WTC11 (cell line): ENCODE measurements at regions not wholly inside any gene's neighbourhood (a gene's known extent, or its start where the extent isn't known, plus 50 kb on each side); places are given as distances from the start of the nearest gene placed in this dataset.

Experiments
- ATAC-seq: fragments of 200-7000 bp; cut with Tn5 transposase; 2 replicates; pipeline ENCODE4 v1.10.0; 2021; ENCODE audit warnings: mild to moderate bottlenecking, moderate library complexity
- CTCF ChIA-PET: fragments of 300-600 bp; sonication (Branson Sonifier 250); formaldehyde crosslinking; loops from one replicate; lab custom pipeline; 2021; ENCODE audit warnings: antibody characterized with exemption; lab: Charles Lee
- POLR2A ChIA-PET: fragments of 350-600 bp; sonication (Branson Sonifier 250); formaldehyde crosslinking; loops from one replicate; lab custom pipeline; 2021; ENCODE audit warnings: antibody characterized with exemption; lab: Charles Lee
- DNase-seq: peaks from one replicate; pipeline ENCODE4 v3.0.0; 2021; ENCODE audit warnings: low spot score
- H3K27ac Mint-ChIP-seq: 2 replicates; pipeline ENCODE4 v1.8.0; 2021; ENCODE audit warnings: mixed read lengths
- H3K27me3 Mint-ChIP-seq: 2 replicates; pipeline ENCODE4 v1.8.0; 2021; ENCODE audit warnings: low read depth, mild to moderate bottlenecking, moderate library complexity, mixed read lengths
- H3K36me3 Mint-ChIP-seq: 2 replicates; pipeline ENCODE4 v1.8.0; 2021; ENCODE audit warnings: mixed read lengths
- H3K4me1 Mint-ChIP-seq: 2 replicates; pipeline ENCODE4 v1.8.0; 2022; ENCODE audit warnings: mixed read lengths
- H3K4me3 Mint-ChIP-seq: 2 replicates; pipeline ENCODE4 v1.8.0; 2021; ENCODE audit warnings: mild to moderate bottlenecking, moderate library complexity, mixed read lengths
- H3K9me3 Mint-ChIP-seq: 2 replicates; pipeline ENCODE4 v1.8.0; 2021; ENCODE audit warnings: mixed read lengths
- ESRRA ChIP-seq: sonication (generic); formaldehyde crosslinking; IDR thresholded peaks from 2 replicates; pipeline ENCODE4 v1.8.1; 2022; ENCODE audit warnings: mild to moderate bottlenecking, missing genetic modification reagents, borderline replicate concordance
- ETV6 ChIP-seq: sonication (generic); formaldehyde crosslinking; IDR thresholded peaks from 2 replicates; pipeline ENCODE4 v1.8.1; 2022; ENCODE audit warnings: mild to moderate bottlenecking, missing genetic modification reagents
- GABPB1 ChIP-seq: sonication (generic); formaldehyde crosslinking; IDR thresholded peaks from 2 replicates; pipeline ENCODE4 v1.8.1; 2023; ENCODE audit warnings: mild to moderate bottlenecking, missing genetic modification reagents
- HMGA2 ChIP-seq: fragments of 250-450 bp; sonication (Bioruptor Pico); IDR thresholded peaks from 2 replicates; pipeline ENCODE4 v1.4.0; 2021; ENCODE audit warnings: mild to moderate bottlenecking, moderate library complexity
- NFYB ChIP-seq: sonication (generic); formaldehyde crosslinking; conservative IDR thresholded peaks from 2 replicates; pipeline ENCODE4 v1.8.0; 2022; ENCODE audit warnings: low read depth, missing genetic modification reagents
- SMAD4 ChIP-seq: sonication (generic); formaldehyde crosslinking; IDR thresholded peaks from 2 replicates; pipeline ENCODE4 v1.8.0; 2022; ENCODE audit warnings: mild to moderate bottlenecking, missing genetic modification reagents
- TP53 ChIP-seq: sonication (generic); formaldehyde crosslinking; IDR thresholded peaks from 2 replicates; pipeline ENCODE4 v1.8.1; 2023; ENCODE audit warnings: mild to moderate bottlenecking, missing genetic modification reagents
- ZBTB21 ChIP-seq: sonication (generic); formaldehyde crosslinking; IDR thresholded peaks from 2 replicates; pipeline ENCODE4 v1.8.1; 2023; ENCODE audit warnings: mild to moderate bottlenecking, missing genetic modification reagents, borderline replicate concordance
- ZNF121 ChIP-seq: sonication (generic); formaldehyde crosslinking; IDR thresholded peaks from 2 replicates; pipeline ENCODE4 v1.8.0; 2023; ENCODE audit warnings: missing genetic modification reagents
- ZSCAN18 ChIP-seq: fragments of 250-450 bp; sonication (Bioruptor Pico); IDR thresholded peaks from 2 replicates; pipeline ENCODE4 v2.1.2; 2022; ENCODE audit warnings: mild to moderate bottlenecking, moderate library complexity
- TF ChIP-seq, protein P1 (sequence below): fragments of 200-600 bp; IDR thresholded peaks from 2 replicates; pipeline ENCODE4 v1.8.0; 2022; ENCODE audit warnings: antibody characterized with exemption
- TF ChIP-seq, protein P2 (sequence below): sonication (generic); formaldehyde crosslinking; IDR thresholded peaks from 2 replicates; pipeline ENCODE4 v1.8.0; 2023; ENCODE audit warnings: missing genetic modification reagents, mild to moderate bottlenecking, borderline replicate concordance
- TF ChIP-seq, protein P3 (sequence below): sonication (generic); formaldehyde crosslinking; IDR thresholded peaks from 2 replicates; pipeline ENCODE4 v1.8.0; 2022; ENCODE audit warnings: mild to moderate bottlenecking, missing genetic modification reagents
- TF ChIP-seq, protein P4 (sequence below): fragments of 250-450 bp; sonication (Bioruptor Pico); IDR thresholded peaks from 2 replicates; pipeline ENCODE4 v1.9.0; 2021; ENCODE audit warnings: mild to moderate bottlenecking

DNA sequence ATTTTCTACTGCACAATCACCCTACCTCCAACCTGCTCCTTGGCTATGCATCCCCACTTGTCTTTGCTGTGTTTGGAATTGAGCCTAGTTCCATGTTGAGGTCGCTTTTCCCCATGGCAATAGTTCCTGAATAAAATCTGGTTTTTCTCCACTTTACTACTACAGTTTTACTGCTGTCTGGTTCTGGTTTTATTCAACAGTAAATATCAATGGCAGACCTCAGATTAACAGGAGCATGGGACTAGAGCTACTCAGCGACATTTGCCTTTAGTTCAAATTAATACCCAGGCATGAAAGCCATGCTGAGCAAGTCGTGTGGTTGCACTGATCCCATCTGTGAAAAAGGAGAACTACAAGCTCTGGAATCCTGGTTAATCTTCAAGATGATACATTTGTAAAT lies 460.3 kb downstream of the GRXCR1 start:
- no peaks in the 10 kb centered on the region for H3K4me1 Mint-ChIP-seq
- TF ChIP-seq TP53: no peak
- TF ChIP-seq ZBTB21 (CRISPR knock-in tag): no peak
- TF ChIP-seq, all 79 proteins: peak for 0
- Mint-ChIP-seq H3K9me3 (no peaks in the 10 kb centered on the region), H3K27me3 (no peaks in the 10 kb centered on the region), H3K4me3 (no peak overlapping the region), H3K27ac (no peak overlapping the region), H3K36me3 (no peaks in the 10 kb centered on the region)
- ATAC-seq: no peak
- POLR2A ChIA-PET: no interaction called here
- CTCF ChIA-PET: no interaction called here
- no peak for DNase-seq

GRCh38 chr4:43353552-43353951 lies 461.0 kb downstream of the GRXCR1 start:
- DNase-seq (no peak), ATAC-seq (no peak)
- POLR2A ChIA-PET: no interaction called here
- TF ChIP-seq, protein P1, sequence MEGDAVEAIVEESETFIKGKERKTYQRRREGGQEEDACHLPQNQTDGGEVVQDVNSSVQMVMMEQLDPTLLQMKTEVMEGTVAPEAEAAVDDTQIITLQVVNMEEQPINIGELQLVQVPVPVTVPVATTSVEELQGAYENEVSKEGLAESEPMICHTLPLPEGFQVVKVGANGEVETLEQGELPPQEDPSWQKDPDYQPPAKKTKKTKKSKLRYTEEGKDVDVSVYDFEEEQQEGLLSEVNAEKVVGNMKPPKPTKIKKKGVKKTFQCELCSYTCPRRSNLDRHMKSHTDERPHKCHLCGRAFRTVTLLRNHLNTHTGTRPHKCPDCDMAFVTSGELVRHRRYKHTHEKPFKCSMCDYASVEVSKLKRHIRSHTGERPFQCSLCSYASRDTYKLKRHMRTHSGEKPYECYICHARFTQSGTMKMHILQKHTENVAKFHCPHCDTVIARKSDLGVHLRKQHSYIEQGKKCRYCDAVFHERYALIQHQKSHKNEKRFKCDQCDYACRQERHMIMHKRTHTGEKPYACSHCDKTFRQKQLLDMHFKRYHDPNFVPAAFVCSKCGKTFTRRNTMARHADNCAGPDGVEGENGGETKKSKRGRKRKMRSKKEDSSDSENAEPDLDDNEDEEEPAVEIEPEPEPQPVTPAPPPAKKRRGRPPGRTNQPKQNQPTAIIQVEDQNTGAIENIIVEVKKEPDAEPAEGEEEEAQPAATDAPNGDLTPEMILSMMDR: no peak
- TF ChIP-seq NFYB: no peak
- TF ChIP-seq ETV6 (CRISPR knock-in tag): no peak
- TF ChIP-seq, protein P2, sequence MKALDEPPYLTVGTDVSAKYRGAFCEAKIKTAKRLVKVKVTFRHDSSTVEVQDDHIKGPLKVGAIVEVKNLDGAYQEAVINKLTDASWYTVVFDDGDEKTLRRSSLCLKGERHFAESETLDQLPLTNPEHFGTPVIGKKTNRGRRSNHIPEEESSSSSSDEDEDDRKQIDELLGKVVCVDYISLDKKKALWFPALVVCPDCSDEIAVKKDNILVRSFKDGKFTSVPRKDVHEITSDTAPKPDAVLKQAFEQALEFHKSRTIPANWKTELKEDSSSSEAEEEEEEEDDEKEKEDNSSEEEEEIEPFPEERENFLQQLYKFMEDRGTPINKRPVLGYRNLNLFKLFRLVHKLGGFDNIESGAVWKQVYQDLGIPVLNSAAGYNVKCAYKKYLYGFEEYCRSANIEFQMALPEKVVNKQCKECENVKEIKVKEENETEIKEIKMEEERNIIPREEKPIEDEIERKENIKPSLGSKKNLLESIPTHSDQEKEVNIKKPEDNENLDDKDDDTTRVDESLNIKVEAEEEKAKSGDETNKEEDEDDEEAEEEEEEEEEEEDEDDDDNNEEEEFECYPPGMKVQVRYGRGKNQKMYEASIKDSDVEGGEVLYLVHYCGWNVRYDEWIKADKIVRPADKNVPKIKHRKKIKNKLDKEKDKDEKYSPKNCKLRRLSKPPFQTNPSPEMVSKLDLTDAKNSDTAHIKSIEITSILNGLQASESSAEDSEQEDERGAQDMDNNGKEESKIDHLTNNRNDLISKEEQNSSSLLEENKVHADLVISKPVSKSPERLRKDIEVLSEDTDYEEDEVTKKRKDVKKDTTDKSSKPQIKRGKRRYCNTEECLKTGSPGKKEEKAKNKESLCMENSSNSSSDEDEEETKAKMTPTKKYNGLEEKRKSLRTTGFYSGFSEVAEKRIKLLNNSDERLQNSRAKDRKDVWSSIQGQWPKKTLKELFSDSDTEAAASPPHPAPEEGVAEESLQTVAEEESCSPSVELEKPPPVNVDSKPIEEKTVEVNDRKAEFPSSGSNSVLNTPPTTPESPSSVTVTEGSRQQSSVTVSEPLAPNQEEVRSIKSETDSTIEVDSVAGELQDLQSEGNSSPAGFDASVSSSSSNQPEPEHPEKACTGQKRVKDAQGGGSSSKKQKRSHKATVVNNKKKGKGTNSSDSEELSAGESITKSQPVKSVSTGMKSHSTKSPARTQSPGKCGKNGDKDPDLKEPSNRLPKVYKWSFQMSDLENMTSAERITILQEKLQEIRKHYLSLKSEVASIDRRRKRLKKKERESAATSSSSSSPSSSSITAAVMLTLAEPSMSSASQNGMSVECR: no peak
- no peak for TF ChIP-seq ZNF121 (CRISPR knock-in tag)
- no peak for TF ChIP-seq ZSCAN18 (CRISPR knock-in tag)
- TF ChIP-seq ESRRA (CRISPR knock-in tag): no peak
- TF ChIP-seq HMGA2: no peak
- TF ChIP-seq, protein P3, sequence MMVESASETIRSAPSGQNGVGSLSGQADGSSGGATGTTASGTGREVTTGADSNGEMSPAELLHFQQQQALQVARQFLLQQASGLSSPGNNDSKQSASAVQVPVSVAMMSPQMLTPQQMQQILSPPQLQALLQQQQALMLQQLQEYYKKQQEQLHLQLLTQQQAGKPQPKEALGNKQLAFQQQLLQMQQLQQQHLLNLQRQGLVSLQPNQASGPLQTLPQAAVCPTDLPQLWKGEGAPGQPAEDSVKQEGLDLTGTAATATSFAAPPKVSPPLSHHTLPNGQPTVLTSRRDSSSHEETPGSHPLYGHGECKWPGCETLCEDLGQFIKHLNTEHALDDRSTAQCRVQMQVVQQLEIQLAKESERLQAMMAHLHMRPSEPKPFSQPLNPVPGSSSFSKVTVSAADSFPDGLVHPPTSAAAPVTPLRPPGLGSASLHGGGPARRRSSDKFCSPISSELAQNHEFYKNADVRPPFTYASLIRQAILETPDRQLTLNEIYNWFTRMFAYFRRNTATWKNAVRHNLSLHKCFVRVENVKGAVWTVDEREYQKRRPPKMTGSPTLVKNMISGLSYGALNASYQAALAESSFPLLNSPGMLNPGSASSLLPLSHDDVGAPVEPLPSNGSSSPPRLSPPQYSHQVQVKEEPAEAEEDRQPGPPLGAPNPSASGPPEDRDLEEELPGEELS (CRISPR knock-in tag): no peak
- TF ChIP-seq SMAD4 (CRISPR knock-in tag): no peak
- no peaks in the 10 kb centered on the region for H3K9me3 Mint-ChIP-seq
- H3K4me1 Mint-ChIP-seq: no peaks in the 10 kb centered on the region
- no peak overlapping the region for H3K27ac Mint-ChIP-seq
- H3K36me3 Mint-ChIP-seq: no peaks in the 10 kb centered on the region
- CTCF ChIA-PET: no interaction called here
- H3K27me3 Mint-ChIP-seq: no peaks in the 10 kb centered on the region
- no peak overlapping the region for H3K4me3 Mint-ChIP-seq

DNA sequence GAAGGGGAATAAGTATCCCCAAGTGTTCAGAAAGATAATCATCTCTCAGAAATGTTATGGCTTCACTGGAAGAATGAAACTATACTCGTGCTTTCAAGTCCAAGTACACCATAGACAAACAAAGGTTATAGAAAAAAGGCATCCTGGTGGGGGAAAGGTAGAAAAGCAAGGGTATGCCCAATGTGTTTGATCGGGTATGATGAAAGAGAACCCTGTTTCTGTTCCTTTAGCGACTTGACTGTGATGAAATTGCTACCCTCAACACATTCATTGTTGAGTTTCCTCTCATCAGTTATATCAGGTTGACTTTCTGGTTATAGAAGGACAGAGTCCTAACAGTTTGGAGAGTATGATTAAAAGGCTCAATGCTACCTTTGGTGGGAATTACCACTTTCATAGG lies 464.3 kb downstream of the GRXCR1 start:
- peak; percentile 59; the same call in 1 of the 2 replicates for TF ChIP-seq GABPB1 (CRISPR knock-in tag)
- TF ChIP-seq, protein P4, sequence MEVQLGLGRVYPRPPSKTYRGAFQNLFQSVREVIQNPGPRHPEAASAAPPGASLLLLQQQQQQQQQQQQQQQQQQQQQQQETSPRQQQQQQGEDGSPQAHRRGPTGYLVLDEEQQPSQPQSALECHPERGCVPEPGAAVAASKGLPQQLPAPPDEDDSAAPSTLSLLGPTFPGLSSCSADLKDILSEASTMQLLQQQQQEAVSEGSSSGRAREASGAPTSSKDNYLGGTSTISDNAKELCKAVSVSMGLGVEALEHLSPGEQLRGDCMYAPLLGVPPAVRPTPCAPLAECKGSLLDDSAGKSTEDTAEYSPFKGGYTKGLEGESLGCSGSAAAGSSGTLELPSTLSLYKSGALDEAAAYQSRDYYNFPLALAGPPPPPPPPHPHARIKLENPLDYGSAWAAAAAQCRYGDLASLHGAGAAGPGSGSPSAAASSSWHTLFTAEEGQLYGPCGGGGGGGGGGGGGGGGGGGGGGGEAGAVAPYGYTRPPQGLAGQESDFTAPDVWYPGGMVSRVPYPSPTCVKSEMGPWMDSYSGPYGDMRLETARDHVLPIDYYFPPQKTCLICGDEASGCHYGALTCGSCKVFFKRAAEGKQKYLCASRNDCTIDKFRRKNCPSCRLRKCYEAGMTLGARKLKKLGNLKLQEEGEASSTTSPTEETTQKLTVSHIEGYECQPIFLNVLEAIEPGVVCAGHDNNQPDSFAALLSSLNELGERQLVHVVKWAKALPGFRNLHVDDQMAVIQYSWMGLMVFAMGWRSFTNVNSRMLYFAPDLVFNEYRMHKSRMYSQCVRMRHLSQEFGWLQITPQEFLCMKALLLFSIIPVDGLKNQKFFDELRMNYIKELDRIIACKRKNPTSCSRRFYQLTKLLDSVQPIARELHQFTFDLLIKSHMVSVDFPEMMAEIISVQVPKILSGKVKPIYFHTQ (CRISPR knock-in tag): no peak
- H3K36me3 Mint-ChIP-seq: no peaks in the 10 kb centered on the region
- H3K27me3 Mint-ChIP-seq: no peaks in the 10 kb centered on the region
- H3K9me3 Mint-ChIP-seq: no peaks in the 10 kb centered on the region
- no peak overlapping the region for H3K27ac Mint-ChIP-seq
- POLR2A ChIA-PET: no interaction called here
- peaks cover 2% of the 10 kb centered on the region; the same call in 1 of the 2 replicates for H3K4me1 Mint-ChIP-seq
- ATAC-seq: no peak
- DNase-seq: no peak
- no peak overlapping the region for H3K4me3 Mint-ChIP-seq
- CTCF ChIA-PET: no interaction called here
